Caco-2 (cell line): ENCODE measurements at regions not wholly inside any gene's neighbourhood (a gene's known extent, or its start where the extent isn't known, plus 50 kb on each side); places are given as distances from the start of the nearest gene placed in this dataset.

Experiments
- BruUV-seq: library from RNA; stranded (reverse); fragments of 400-500 nt; replicated peaks from 2 replicates; lab custom pipeline; 2021; lab: Mats Ljungman, UMichigan
- CTCF ChIA-PET: fragments of 300-600 bp; sonication (Branson Sonifier 250); formaldehyde crosslinking; loops from one replicate; lab custom pipeline; 2022; ENCODE audit warnings: antibody characterized with exemption; lab: Charles Lee
- POLR2A ChIA-PET: fragments of 300-600 bp; sonication (Branson Sonifier 250); formaldehyde crosslinking; loops from one replicate; lab custom pipeline; 2022; ENCODE audit warnings: antibody characterized with exemption; lab: Charles Lee
- DNase-seq, 2 experiments: peaks; one replicate each; pipeline versions ENCODE4 v3.0.0 to v3.0.0-alpha.2; 2020 to 2022
- H3K27me3 ChIP-seq: replicated peaks from 2 replicates; pipeline ENCODE4 v1.6.0; 2011; ENCODE audit warnings: low read length; ENCODE audit not compliant: control insufficient read depth, insufficient read depth
- H3K36me3 ChIP-seq: 2 replicates; pipeline ENCODE4 v1.5.1; 2011; ENCODE audit warnings: low read length; ENCODE audit not compliant: control insufficient read depth, insufficient read depth
- H3K4me1 ChIP-seq: fragments of 250-450 bp; sonication (Bioruptor Pico); 2 replicates; pipeline ENCODE4 v1.5.1; 2020; ENCODE audit warnings: mild to moderate bottlenecking
- H3K4me3 ChIP-seq: 2 replicates; pipeline ENCODE4 v1.5.1; 2011; ENCODE audit warnings: low read depth, mild to moderate bottlenecking, control low read depth, low read length
- H3K9me3 ChIP-seq: fragments of 250-450 bp; sonication (Bioruptor Pico); 2 replicates; pipeline ENCODE4 v1.5.1; 2020; ENCODE audit warnings: mild to moderate bottlenecking, moderate library complexity
- H3K27ac Mint-ChIP-seq: one replicate; pipeline ENCODE4 v1.8.0; 2022; ENCODE audit warnings: mixed read lengths; ENCODE audit not compliant: unreplicated experiment
- H3K27me3 Mint-ChIP-seq: one replicate; pipeline ENCODE4 v1.8.0; 2022; ENCODE audit warnings: mixed read lengths; ENCODE audit not compliant: insufficient read depth, unreplicated experiment
- H3K36me3 Mint-ChIP-seq: one replicate; pipeline ENCODE4 v1.8.0; 2022; ENCODE audit warnings: mild to moderate bottlenecking, mixed read lengths; ENCODE audit not compliant: insufficient read depth, unreplicated experiment
- H3K4me1 Mint-ChIP-seq: one replicate; pipeline ENCODE4 v1.8.0; 2022; ENCODE audit warnings: low read depth, mixed read lengths; ENCODE audit not compliant: unreplicated experiment
- H3K4me3 Mint-ChIP-seq: one replicate; pipeline ENCODE4 v1.8.0; 2022; ENCODE audit warnings: mild to moderate bottlenecking, moderate library complexity, mixed read lengths; ENCODE audit not compliant: unreplicated experiment
- H3K9me3 Mint-ChIP-seq: one replicate; pipeline ENCODE4 v1.8.0; 2022; ENCODE audit warnings: mixed read lengths; ENCODE audit not compliant: unreplicated experiment
- CTCF ChIP-seq, 2 experiments: fragments of 200-600 bp in 1 of 2; IDR thresholded peaks; 1 replicate in 1 of 2; 2 replicates in 1 of 2; pipeline versions ENCODE4 v1.5.1 to v1.8.0; 2011 to 2022; ENCODE audit warnings: antibody characterized with exemption in 1 of 2, control low read depth in 1 of 2, inconsistent platforms in 1 of 2, low read depth in 1 of 2, low read length in 1 of 2, mild to moderate bottlenecking in 1 of 2, moderate library complexity in 1 of 2; ENCODE audit not compliant: insufficient read depth in 1 of 2, severe bottlenecking in 1 of 2, unreplicated experiment in 1 of 2
- intact Hi-C: fragments of 100-400 bp; cut with micrococcal nuclease; formaldehyde crosslinking; loops from one replicate; pipeline ENCODE4 v1.10.0; 2022; ENCODE audit not compliant: unreplicated experiment

- Mint-ChIP-seq H3K4me3 (no peak overlapping the region), H3K4me1 (no peaks in the 10 kb centered on the region), H3K9me3 (no peaks in the 10 kb centered on the region), H3K27me3 (no peaks in the 10 kb centered on the region), H3K27ac (no peak overlapping the region), H3K36me3 (no peaks in the 10 kb centered on the region)
- intact Hi-C loops, result no loop called here
- ChIA-PET POLR2A (no interaction called here), CTCF (no interaction called here)
- no TSS peak for BruUV-seq
- no peak for DNase-seq
- no peaks in the 10 kb centered on the region for H3K27me3 ChIP-seq
- H3K4me1 ChIP-seq, result no peaks in the 10 kb centered on the region
- no peak overlapping the region for H3K4me3 ChIP-seq
- no peaks in the 10 kb centered on the region for H3K36me3 ChIP-seq
- H3K9me3 ChIP-seq, result no peaks in the 10 kb centered on the region
- TF ChIP-seq CTCF (IDR thresholded peaks at IDR 0.05; ENCODE audit: insufficient read depth in 1 of 2, low read depth in 1 of 2, low read length in 1 of 2, severe bottlenecking in 1 of 2, unreplicated experiment in 1 of 2), result no peak
Observed at GRCh38 chr7:19322002-19322401, 176.8 kb upstream of the FERD3L start.

DNA sequence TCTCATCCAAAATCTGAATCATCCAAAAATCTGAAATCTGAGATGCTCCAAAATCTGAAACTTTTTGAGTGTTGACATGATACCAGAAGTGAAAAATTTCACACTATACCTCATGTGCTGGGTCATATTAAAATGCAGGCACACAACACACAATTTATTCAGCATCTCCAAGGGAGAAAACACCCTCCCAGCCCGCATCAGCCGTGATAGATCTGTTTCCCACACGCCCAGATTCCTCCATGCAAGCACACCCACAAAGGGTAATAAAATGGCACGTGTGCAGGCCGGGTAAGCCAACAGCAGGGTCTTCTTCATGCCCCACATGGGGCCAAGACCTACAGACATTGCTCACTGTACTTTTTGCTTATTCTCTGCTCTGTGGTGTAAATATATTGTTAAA, 173.1 kb upstream of the FERD3L start:
- Histone ChIP-seq H3K9me3 (no peaks in the 10 kb centered on the region), H3K27me3 (no peaks in the 10 kb centered on the region), H3K4me1 (no peaks in the 10 kb centered on the region), H3K36me3 (no peaks in the 10 kb centered on the region), H3K4me3 (no peak overlapping the region)
- TF ChIP-seq CTCF (IDR thresholded peaks at IDR 0.05; ENCODE audit: insufficient read depth in 1 of 2, low read depth in 1 of 2, low read length in 1 of 2, severe bottlenecking in 1 of 2, unreplicated experiment in 1 of 2), result no peak
- intact Hi-C loops, result no loop called here
- no peak for DNase-seq
- CTCF ChIA-PET, result no interaction called here
- POLR2A ChIA-PET, result no interaction called here
- no TSS peak for BruUV-seq
- Mint-ChIP-seq H3K36me3 (no peaks in the 10 kb centered on the region), H3K27ac (no peak overlapping the region), H3K27me3 (peaks cover 3% of the 10 kb centered on the region), H3K4me3 (no peak overlapping the region), H3K4me1 (no peaks in the 10 kb centered on the region), H3K9me3 (no peaks in the 10 kb centered on the region)

DNA sequence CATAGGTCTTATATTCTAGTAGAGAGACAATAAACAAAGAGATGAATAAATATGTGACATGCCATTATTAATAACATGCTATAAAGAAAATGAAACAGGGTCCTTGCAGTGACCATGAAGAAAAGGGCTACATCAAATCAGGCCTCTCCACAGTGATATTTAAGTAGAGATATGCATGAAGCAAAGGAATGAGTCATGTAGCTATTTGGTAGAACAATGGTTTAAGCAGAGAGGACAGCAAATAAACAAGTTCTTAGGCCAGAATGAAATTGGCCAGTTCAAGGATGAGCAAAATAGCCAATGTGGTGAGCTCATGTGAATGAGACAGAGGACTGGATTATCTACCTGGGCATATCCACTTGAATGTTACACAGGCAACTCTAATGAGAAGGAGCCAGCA, 172.2 kb upstream of the FERD3L start:
- H3K27me3 Mint-ChIP-seq, result peaks cover 3% of the 10 kb centered on the region
- TF ChIP-seq CTCF (IDR thresholded peaks at IDR 0.05; ENCODE audit: insufficient read depth in 1 of 2, low read depth in 1 of 2, low read length in 1 of 2, severe bottlenecking in 1 of 2, unreplicated experiment in 1 of 2), result no peak
- no peak overlapping the region for H3K27ac Mint-ChIP-seq
- no peaks in the 10 kb centered on the region for H3K4me1 Mint-ChIP-seq
- intact Hi-C loops, result no loop called here
- Histone ChIP-seq H3K36me3 (no peaks in the 10 kb centered on the region), H3K4me3 (no peak overlapping the region), H3K9me3 (no peaks in the 10 kb centered on the region), H3K27me3 (no peaks in the 10 kb centered on the region), H3K4me1 (no peaks in the 10 kb centered on the region)
- ChIA-PET CTCF (no interaction called here), POLR2A (no interaction called here)
- H3K4me3 Mint-ChIP-seq, result no peak overlapping the region
- H3K9me3 Mint-ChIP-seq, result no peaks in the 10 kb centered on the region
- no TSS peak for BruUV-seq
- H3K36me3 Mint-ChIP-seq, result no peaks in the 10 kb centered on the region
- DNase-seq, result no peak
